LNCaP clone FGC (cell line): ENCODE measurements at regions not wholly inside any gene's neighbourhood (a gene's known extent, or its start where the extent isn't known, plus 50 kb on each side); places are given as distances from the start of the nearest gene placed in this dataset.

ENCODE experiments used
- DNase-seq: peaks from one replicate; pipeline ENCODE4 v3.0.0-alpha.2; 2011; ENCODE audit warnings: low read depth
- H3K4me3 ChIP-seq: 2 replicates; pipeline ENCODE4 v1.5.1; 2011; ENCODE audit warnings: mild to moderate bottlenecking, low read depth, low read length, control low read depth
- TF ChIP-seq, protein P1 (sequence below): IDR thresholded peaks from 2 replicates; pipeline ENCODE4 v1.5.1; 2012; ENCODE audit warnings: mild to moderate bottlenecking; ENCODE audit not compliant: control insufficient read depth, insufficient read depth; ENCODE audit errors: extremely low read depth

DNA sequence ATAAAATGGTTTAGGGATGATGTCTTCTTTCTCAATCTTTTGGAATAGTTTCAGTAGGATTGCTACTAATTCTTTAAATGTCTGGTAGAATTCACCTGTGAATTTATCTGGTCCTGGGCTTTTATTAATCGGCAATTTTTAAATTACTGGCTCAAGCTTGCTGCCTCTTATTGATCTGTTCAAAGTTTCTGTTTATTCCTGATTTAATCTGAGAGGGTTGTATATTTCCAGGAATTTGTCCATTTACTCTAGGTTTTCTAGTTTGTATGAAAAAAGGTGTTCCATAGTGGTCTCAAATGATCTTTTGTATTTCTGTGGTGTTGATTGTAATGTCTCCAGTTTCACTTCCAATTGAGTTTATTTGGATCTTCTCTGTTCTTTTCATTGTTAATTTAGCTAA is 617.8 kb downstream of the LTN1 start:
- no peak overlapping the region for H3K4me3 ChIP-seq
- no peak for DNase-seq
- TF ChIP-seq, protein P1, sequence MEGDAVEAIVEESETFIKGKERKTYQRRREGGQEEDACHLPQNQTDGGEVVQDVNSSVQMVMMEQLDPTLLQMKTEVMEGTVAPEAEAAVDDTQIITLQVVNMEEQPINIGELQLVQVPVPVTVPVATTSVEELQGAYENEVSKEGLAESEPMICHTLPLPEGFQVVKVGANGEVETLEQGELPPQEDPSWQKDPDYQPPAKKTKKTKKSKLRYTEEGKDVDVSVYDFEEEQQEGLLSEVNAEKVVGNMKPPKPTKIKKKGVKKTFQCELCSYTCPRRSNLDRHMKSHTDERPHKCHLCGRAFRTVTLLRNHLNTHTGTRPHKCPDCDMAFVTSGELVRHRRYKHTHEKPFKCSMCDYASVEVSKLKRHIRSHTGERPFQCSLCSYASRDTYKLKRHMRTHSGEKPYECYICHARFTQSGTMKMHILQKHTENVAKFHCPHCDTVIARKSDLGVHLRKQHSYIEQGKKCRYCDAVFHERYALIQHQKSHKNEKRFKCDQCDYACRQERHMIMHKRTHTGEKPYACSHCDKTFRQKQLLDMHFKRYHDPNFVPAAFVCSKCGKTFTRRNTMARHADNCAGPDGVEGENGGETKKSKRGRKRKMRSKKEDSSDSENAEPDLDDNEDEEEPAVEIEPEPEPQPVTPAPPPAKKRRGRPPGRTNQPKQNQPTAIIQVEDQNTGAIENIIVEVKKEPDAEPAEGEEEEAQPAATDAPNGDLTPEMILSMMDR = no peak

DNA sequence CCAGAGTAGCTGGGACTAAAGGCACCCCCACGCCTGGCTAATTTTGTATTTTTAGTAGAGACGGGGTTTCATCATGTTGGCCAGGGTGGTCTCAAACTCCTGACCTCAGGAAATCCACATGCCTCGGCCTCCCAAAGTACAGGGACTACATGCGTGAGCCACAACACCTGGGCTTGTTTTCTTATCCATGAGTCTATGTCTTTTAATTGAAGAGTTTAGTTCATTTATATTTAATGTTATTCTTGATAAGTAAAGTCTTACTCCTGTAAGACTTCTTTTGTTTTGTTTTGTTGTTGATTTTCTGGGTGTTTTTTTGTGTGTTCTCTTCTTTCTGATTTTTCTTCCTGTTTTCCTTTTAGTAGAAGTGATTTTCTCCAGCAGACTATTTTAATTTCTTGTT is 621.0 kb downstream of the LTN1 start:
- TF ChIP-seq, protein P1 = no peak
- no peak overlapping the region for H3K4me3 ChIP-seq
- DNase-seq = no peak

DNA sequence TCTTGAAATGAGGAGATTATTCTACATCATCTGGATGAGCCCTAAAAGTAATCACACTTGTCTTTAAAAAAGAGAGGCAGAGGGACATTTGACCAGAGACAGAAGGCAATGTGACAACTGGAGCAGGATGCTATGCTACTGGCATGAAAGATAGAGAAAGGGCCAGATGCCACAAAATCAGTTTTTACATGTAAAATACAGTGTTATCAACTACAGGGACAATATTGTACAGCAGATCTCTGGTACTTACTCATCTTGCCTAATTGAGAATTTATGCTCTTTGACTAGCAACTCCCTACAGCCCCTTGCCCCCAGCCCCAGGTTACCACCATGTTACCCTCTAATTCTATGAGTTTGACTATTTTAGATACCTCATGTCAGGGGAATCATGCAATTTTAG is 633.4 kb downstream of the LTN1 start:
- TF ChIP-seq, protein P1 = no peak
- no peak for DNase-seq
- H3K4me3 ChIP-seq = no peak overlapping the region

DNA sequence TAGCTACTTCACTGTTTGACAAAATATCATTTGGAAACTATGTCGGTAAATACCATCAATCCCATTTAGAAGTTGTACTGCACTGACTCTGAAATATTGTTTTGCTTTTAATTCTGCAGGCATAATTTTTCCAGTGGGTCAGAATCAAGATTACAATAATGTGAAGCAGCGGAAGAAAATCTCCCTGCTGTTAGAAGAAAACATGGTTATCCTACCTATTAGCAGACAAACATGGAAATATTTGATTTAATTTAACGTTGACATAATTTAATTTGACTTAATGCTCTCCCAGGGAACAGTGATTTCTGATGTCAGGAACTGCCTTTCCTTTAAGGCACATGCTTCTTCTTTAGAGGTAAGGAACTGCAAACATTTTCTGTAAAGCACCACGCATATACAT is 634.0 kb downstream of the LTN1 start:
- DNase-seq = no peak
- no peak overlapping the region for H3K4me3 ChIP-seq
- TF ChIP-seq, protein P1 = no peak

DNA sequence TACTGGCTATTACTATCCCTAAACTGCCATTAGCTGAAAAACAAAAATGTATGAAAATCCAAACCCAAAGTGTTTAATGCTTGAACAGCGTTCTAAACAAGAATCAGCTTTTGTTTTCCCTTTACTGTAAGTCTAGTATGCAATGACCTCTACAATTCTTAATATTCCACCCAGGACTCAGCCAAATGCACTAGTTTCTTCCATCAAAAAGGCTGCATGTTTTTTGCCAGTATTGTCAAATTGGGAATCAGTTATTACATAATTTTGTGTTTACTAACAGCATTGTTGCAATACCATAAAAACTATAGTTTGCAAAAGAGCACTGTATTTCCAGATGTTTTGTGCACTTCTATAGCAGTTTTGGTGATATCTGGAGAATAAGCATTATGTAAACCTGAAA is 634.5 kb downstream of the LTN1 start:
- DNase-seq = no peak
- TF ChIP-seq, protein P1 = no peak
- no peak overlapping the region for H3K4me3 ChIP-seq

DNA sequence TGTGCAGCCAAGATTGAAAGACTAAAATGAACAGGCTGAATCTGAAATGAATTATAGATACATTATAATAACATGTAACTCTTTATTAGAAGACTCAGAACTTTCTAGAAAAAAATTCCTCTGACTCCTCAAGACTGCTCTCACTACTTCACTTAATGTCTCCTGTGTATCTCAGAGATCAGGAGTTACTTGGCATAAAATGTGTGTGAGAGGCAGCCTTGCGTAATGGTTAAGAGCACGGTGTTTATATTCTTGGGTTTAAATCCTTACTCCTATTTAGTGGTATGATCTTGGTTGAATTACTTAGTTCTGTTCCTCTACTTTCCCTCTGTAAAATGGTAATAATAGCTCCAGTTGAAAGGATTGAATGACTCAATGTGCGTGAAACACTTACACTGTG is 634.9 kb downstream of the LTN1 start:
- DNase-seq = no peak
- TF ChIP-seq, protein P1 = no peak
- H3K4me3 ChIP-seq = no peak overlapping the region

DNA sequence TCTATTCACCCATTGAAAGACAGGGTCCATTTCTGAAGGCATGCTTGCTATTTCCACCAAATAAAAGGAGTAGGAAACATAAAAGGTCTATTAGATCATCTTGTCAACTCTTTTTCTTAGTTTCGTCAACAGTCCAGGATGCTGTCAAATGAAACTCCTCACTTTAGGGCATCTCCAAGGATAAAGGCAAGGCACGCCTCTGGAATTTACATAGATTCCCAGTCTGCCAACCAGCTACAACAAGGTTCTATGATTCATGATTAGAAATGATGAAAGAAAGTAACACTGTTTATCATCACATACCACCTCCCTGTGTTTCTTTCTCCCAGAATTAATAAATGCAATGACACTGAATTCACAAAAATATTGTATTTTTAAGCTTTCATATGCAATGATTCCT is 636.3 kb downstream of the LTN1 start:
- TF ChIP-seq, protein P1 = no peak
- DNase-seq = no peak
- no peak overlapping the region for H3K4me3 ChIP-seq
